ENCODE measurements at regions not wholly inside any gene's neighbourhood (a gene's known extent, or its start where the extent isn't known, plus 50 kb on each side); places are given as distances from the start of the nearest gene placed in this dataset.

GRCh38 chr16:13569986-13570385, 350.0 kb upstream of the ERCC4 start:
- Histone ChIP-seq H3K4me2 (ENCODE audit: low read depth, low read length, poor library complexity, severe bottlenecking) (no peak overlapping the region), H3K9me3 (ENCODE audit: low read length) (no peaks in the 10 kb centered on the region), H3K36me3 (ENCODE audit: insufficient read depth, low read length) (no peaks in the 10 kb centered on the region), H3K4me1 (ENCODE audit: low read length) (no peaks in the 10 kb centered on the region), H3K27me3 (ENCODE audit: low read length) (no peaks in the 10 kb centered on the region), H3K9ac (ENCODE audit: low read length) (no peak overlapping the region), H3K27ac (ENCODE audit: low read length) (no peak overlapping the region), H2AFZ (ENCODE audit: low read length) (no peak overlapping the region), H4K20me1 (ENCODE audit: insufficient read depth, low read depth, low read length) (no peaks in the 10 kb centered on the region), H3K4me3 (ENCODE audit: low read length) (no peak overlapping the region), H3K79me2 (ENCODE audit: low read length) (no peaks in the 10 kb centered on the region), H3K9me2 (replicated peaks; ENCODE audit: insufficient read depth, low read length) (no peaks in the 10 kb centered on the region)
- DNase-seq = no peak

- no peak overlapping the region for H3K27ac ChIP-seq (ENCODE audit: low read length)
- H3K79me2 ChIP-seq (ENCODE audit: low read length) = no peaks in the 10 kb centered on the region
- no peak overlapping the region for H3K4me2 ChIP-seq (ENCODE audit: low read depth, low read length, poor library complexity, severe bottlenecking)
- H3K27me3 ChIP-seq (ENCODE audit: low read length) = no peaks in the 10 kb centered on the region
- no peak overlapping the region for H3K4me3 ChIP-seq (ENCODE audit: low read length)
- no peak for DNase-seq
- no peaks in the 10 kb centered on the region for H4K20me1 ChIP-seq (ENCODE audit: insufficient read depth, low read depth, low read length)
- H3K9me3 ChIP-seq (ENCODE audit: low read length) = no peaks in the 10 kb centered on the region
- no peaks in the 10 kb centered on the region for H3K36me3 ChIP-seq (ENCODE audit: insufficient read depth, low read length)
- no peak overlapping the region for H3K9ac ChIP-seq (ENCODE audit: low read length)
- H2AFZ ChIP-seq (ENCODE audit: low read length) = no peak overlapping the region
- H3K9me2 ChIP-seq (replicated peaks; ENCODE audit: insufficient read depth, low read length) = no peaks in the 10 kb centered on the region
- no peaks in the 10 kb centered on the region for H3K4me1 ChIP-seq (ENCODE audit: low read length)
These were observed 348.9 kb upstream of the ERCC4 start for GRCh38 chr16:13571036-13571435.

DNA sequence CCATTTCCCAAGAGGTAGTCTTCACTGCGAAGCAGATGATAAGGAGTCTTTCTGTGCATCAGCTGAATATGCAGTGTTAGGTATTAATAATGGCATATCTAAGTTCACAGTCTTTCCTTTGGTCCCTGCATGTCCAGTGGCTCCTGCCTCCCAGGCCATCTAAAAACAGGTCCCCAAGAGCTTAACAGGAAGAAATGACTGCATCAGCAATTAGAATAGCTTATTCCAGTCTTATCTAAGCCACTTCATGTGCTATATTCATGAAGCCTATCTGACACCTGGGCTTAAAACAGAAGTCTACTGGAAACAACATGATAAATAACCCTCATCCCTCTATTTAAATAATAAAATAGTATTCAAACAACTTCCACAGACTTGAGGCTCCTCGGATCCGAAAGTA, 346.1 kb upstream of the ERCC4 start:
- H3K27me3 ChIP-seq (ENCODE audit: low read length) = no peaks in the 10 kb centered on the region
- H3K27ac ChIP-seq (ENCODE audit: low read length) = no peak overlapping the region
- no peaks in the 10 kb centered on the region for H3K79me2 ChIP-seq (ENCODE audit: low read length)
- no peak overlapping the region for H2AFZ ChIP-seq (ENCODE audit: low read length)
- no peaks in the 10 kb centered on the region for H3K36me3 ChIP-seq (ENCODE audit: insufficient read depth, low read length)
- DNase-seq = no peak
- no peaks in the 10 kb centered on the region for H3K9me2 ChIP-seq (replicated peaks; ENCODE audit: insufficient read depth, low read length)
- H3K4me3 ChIP-seq (ENCODE audit: low read length) = no peak overlapping the region
- no peaks in the 10 kb centered on the region for H3K4me1 ChIP-seq (ENCODE audit: low read length)
- no peak overlapping the region for H3K4me2 ChIP-seq (ENCODE audit: low read depth, low read length, poor library complexity, severe bottlenecking)
- H4K20me1 ChIP-seq (ENCODE audit: insufficient read depth, low read depth, low read length) = no peaks in the 10 kb centered on the region
- no peaks in the 10 kb centered on the region for H3K9me3 ChIP-seq (ENCODE audit: low read length)
- H3K9ac ChIP-seq (ENCODE audit: low read length) = no peak overlapping the region

GRCh38 chr16:13586051-13586450, 333.9 kb upstream of the ERCC4 start:
- DNase-seq = no peak
- H3K79me2 ChIP-seq (ENCODE audit: low read length) = no peaks in the 10 kb centered on the region
- H3K9me2 ChIP-seq (replicated peaks; ENCODE audit: insufficient read depth, low read length) = no peaks in the 10 kb centered on the region

GRCh38 chr16:13587181-13587580, 332.8 kb upstream of the ERCC4 start:
- DNase-seq = no peak
- H3K4me2 ChIP-seq (ENCODE audit: low read depth, low read length, poor library complexity, severe bottlenecking) = no peak overlapping the region
- no peaks in the 10 kb centered on the region for H3K36me3 ChIP-seq (ENCODE audit: insufficient read depth, low read length)
- no peak overlapping the region for H3K9ac ChIP-seq (ENCODE audit: low read length)
- H2AFZ ChIP-seq (ENCODE audit: low read length) = no peak overlapping the region
- no peak overlapping the region for H3K4me3 ChIP-seq (ENCODE audit: low read length)
- no peaks in the 10 kb centered on the region for H3K27me3 ChIP-seq (ENCODE audit: low read length)
- no peaks in the 10 kb centered on the region for H3K9me3 ChIP-seq (ENCODE audit: low read length)
- H4K20me1 ChIP-seq (ENCODE audit: insufficient read depth, low read depth, low read length) = no peaks in the 10 kb centered on the region
- H3K9me2 ChIP-seq (replicated peaks; ENCODE audit: insufficient read depth, low read length) = no peaks in the 10 kb centered on the region
- H3K27ac ChIP-seq (ENCODE audit: low read length) = no peak overlapping the region
- no peaks in the 10 kb centered on the region for H3K4me1 ChIP-seq (ENCODE audit: low read length)
- no peaks in the 10 kb centered on the region for H3K79me2 ChIP-seq (ENCODE audit: low read length)

More at GRCh38 chr16:13586051-13586450, 333.9 kb upstream of the ERCC4 start:
- Histone ChIP-seq H4K20me1 (ENCODE audit: insufficient read depth, low read depth, low read length) (no peaks in the 10 kb centered on the region), H3K9me3 (ENCODE audit: low read length) (no peaks in the 10 kb centered on the region), H2AFZ (ENCODE audit: low read length) (no peak overlapping the region), H3K4me3 (ENCODE audit: low read length) (no peak overlapping the region), H3K27me3 (ENCODE audit: low read length) (no peaks in the 10 kb centered on the region), H3K27ac (ENCODE audit: low read length) (no peak overlapping the region), H3K4me1 (ENCODE audit: low read length) (no peaks in the 10 kb centered on the region), H3K4me2 (ENCODE audit: low read depth, low read length, poor library complexity, severe bottlenecking) (no peak overlapping the region), H3K9ac (ENCODE audit: low read length) (no peak overlapping the region), H3K36me3 (ENCODE audit: insufficient read depth, low read length) (no peaks in the 10 kb centered on the region)

GRCh38 chr16:13594823-13595222, 325.1 kb upstream of the ERCC4 start:
- Histone ChIP-seq H4K20me1 (ENCODE audit: insufficient read depth, low read depth, low read length) (no peaks in the 10 kb centered on the region), H3K27me3 (ENCODE audit: low read length) (no peaks in the 10 kb centered on the region), H3K4me1 (ENCODE audit: low read length) (no peaks in the 10 kb centered on the region), H3K79me2 (ENCODE audit: low read length) (no peaks in the 10 kb centered on the region), H3K9me3 (ENCODE audit: low read length) (no peaks in the 10 kb centered on the region), H3K4me2 (ENCODE audit: low read depth, low read length, poor library complexity, severe bottlenecking) (no peak overlapping the region), H3K4me3 (ENCODE audit: low read length) (no peak overlapping the region), H3K36me3 (ENCODE audit: insufficient read depth, low read length) (no peaks in the 10 kb centered on the region), H2AFZ (ENCODE audit: low read length) (no peak overlapping the region), H3K9me2 (replicated peaks; ENCODE audit: insufficient read depth, low read length) (no peaks in the 10 kb centered on the region), H3K27ac (ENCODE audit: low read length) (no peak overlapping the region), H3K9ac (ENCODE audit: low read length) (no peak overlapping the region)
- DNase-seq = no peak

DNA sequence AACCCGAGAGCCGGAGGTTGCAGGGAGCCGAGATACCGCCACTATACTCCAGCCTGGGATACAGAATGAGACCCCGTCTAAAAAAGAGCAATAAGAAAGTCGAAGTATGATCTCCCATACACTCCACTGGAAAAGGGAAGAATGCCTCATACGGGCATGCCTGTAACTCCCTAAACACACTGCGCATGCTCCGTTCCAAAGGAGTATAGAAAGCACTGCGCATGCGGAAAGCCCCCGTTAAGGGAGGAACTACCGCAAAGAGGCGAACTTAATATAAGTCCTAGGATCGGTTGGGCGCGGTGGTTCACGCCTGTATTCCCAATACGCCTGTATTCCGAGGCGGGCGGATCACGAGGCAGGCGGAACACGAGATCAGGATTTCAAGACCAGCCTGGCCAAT, 313.1 kb upstream of the ERCC4 start:
- no peaks in the 10 kb centered on the region for H4K20me1 ChIP-seq (ENCODE audit: insufficient read depth, low read depth, low read length)
- no peaks in the 10 kb centered on the region for H3K79me2 ChIP-seq (ENCODE audit: low read length)
- H3K4me1 ChIP-seq (ENCODE audit: low read length) = no peaks in the 10 kb centered on the region
- H3K4me3 ChIP-seq (ENCODE audit: low read length) = no peak overlapping the region
- no peaks in the 10 kb centered on the region for H3K9me2 ChIP-seq (replicated peaks; ENCODE audit: insufficient read depth, low read length)
- no peak overlapping the region for H2AFZ ChIP-seq (ENCODE audit: low read length)
- DNase-seq = no peak
- no peak overlapping the region for H3K4me2 ChIP-seq (ENCODE audit: low read depth, low read length, poor library complexity, severe bottlenecking)
- no peak overlapping the region for H3K9ac ChIP-seq (ENCODE audit: low read length)
- no peaks in the 10 kb centered on the region for H3K27me3 ChIP-seq (ENCODE audit: low read length)
- H3K27ac ChIP-seq (ENCODE audit: low read length) = no peak overlapping the region
- H3K9me3 ChIP-seq (ENCODE audit: low read length) = no peaks in the 10 kb centered on the region
- no peaks in the 10 kb centered on the region for H3K36me3 ChIP-seq (ENCODE audit: insufficient read depth, low read length)

DNA sequence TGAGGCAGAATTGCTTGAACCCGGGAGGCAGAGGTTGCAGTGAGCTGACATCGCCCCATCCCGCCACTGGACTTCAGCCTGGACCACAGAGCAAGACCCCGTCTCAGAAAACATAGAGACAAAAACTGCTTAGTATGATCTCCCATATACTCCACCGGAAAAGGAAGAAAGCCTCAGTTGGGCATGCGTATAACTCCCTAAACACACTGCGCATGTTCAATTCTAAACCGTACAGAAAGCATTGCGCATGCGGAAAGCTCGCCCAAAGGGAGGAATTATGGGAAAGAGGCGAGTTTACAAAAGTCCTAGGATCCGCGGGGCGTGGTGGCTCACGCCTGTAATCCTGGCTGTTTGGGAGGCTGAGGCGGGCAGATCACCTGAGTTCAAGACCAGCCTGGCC, 312.7 kb upstream of the ERCC4 start:
- no peaks in the 10 kb centered on the region for H3K79me2 ChIP-seq (ENCODE audit: low read length)
- H3K9me2 ChIP-seq (replicated peaks; ENCODE audit: insufficient read depth, low read length) = no peaks in the 10 kb centered on the region
- H3K9ac ChIP-seq (ENCODE audit: low read length) = no peak overlapping the region

DNA sequence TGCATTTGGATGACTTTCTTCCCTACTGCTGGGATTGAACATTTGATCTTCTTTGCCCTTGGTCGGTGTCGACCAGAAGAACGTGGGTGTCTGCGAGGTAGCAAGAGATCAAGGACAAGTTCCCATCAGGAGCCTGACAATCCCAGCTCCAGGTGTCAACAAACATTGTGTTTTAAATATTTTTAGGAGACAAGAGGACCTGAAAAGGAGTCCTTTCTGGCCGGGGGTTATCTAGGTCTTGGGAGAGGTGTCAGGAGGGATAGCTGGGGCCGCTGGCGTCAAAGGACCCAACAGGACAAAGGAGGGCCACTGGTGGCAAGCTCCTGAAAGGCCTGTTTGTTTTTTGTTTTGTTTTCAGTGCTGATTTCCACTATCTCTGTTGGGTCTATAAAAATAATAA, 308.4 kb upstream of the ERCC4 start:
- no peak for DNase-seq
- no peak overlapping the region for H3K4me2 ChIP-seq (ENCODE audit: low read depth, low read length, poor library complexity, severe bottlenecking)

More for the DNA sequence above, 312.7 kb upstream of the ERCC4 start:
- H3K27me3 ChIP-seq (ENCODE audit: low read length) = no peaks in the 10 kb centered on the region
- H3K4me2 ChIP-seq (ENCODE audit: low read depth, low read length, poor library complexity, severe bottlenecking) = no peak overlapping the region
- H4K20me1 ChIP-seq (ENCODE audit: insufficient read depth, low read depth, low read length) = no peaks in the 10 kb centered on the region
- no peak overlapping the region for H3K4me3 ChIP-seq (ENCODE audit: low read length)
- H3K9me3 ChIP-seq (ENCODE audit: low read length) = no peaks in the 10 kb centered on the region
- H3K4me1 ChIP-seq (ENCODE audit: low read length) = no peaks in the 10 kb centered on the region
- no peaks in the 10 kb centered on the region for H3K36me3 ChIP-seq (ENCODE audit: insufficient read depth, low read length)
- DNase-seq = no peak
- no peak overlapping the region for H3K27ac ChIP-seq (ENCODE audit: low read length)
- no peak overlapping the region for H2AFZ ChIP-seq (ENCODE audit: low read length)

More for the DNA sequence above, 308.4 kb upstream of the ERCC4 start:
- H4K20me1 ChIP-seq (ENCODE audit: insufficient read depth, low read depth, low read length) = no peaks in the 10 kb centered on the region
- no peaks in the 10 kb centered on the region for H3K79me2 ChIP-seq (ENCODE audit: low read length)
- H3K9ac ChIP-seq (ENCODE audit: low read length) = no peak overlapping the region
- no peak overlapping the region for H2AFZ ChIP-seq (ENCODE audit: low read length)
- H3K36me3 ChIP-seq (ENCODE audit: insufficient read depth, low read length) = no peaks in the 10 kb centered on the region
- H3K4me3 ChIP-seq (ENCODE audit: low read length) = no peak overlapping the region
- H3K9me2 ChIP-seq (replicated peaks; ENCODE audit: insufficient read depth, low read length) = no peaks in the 10 kb centered on the region
- H3K4me1 ChIP-seq (ENCODE audit: low read length) = no peaks in the 10 kb centered on the region
- no peaks in the 10 kb centered on the region for H3K9me3 ChIP-seq (ENCODE audit: low read length)
- no peaks in the 10 kb centered on the region for H3K27me3 ChIP-seq (ENCODE audit: low read length)
- H3K27ac ChIP-seq (ENCODE audit: low read length) = no peak overlapping the region
